GM23248 (cell line): ENCODE measurements at regions not wholly inside any gene's neighbourhood (a gene's known extent, or its start where the extent isn't known, plus 50 kb on each side); places are given as distances from the start of the nearest gene placed in this dataset.

Experiments
- DNase-seq: peaks from one replicate; pipeline ENCODE4 v3.0.0-alpha.2; 2015
- H2AFZ ChIP-seq: fragments of 200-600 bp; sonication (generic); 2 replicates; pipeline ENCODE4 v1.6.1; 2016; ENCODE audit warnings: antibody characterized with exemption
- H3F3A ChIP-seq: fragments of 200-600 bp; sonication (generic); 2 replicates; pipeline ENCODE4 v1.6.1; 2016; ENCODE audit warnings: mild to moderate bottlenecking, antibody characterized with exemption, mixed run types; ENCODE audit not compliant: insufficient read depth
- H3K27ac ChIP-seq: fragments of 200-600 bp; sonication (generic); 2 replicates; pipeline ENCODE4 v1.5.1; 2016; ENCODE audit warnings: mild to moderate bottlenecking
- H3K27me3 ChIP-seq: fragments of 200-600 bp; sonication (generic); replicated peaks from 2 replicates; pipeline ENCODE4 v1.6.1; 2016; ENCODE audit warnings: mild to moderate bottlenecking; ENCODE audit not compliant: insufficient read depth
- H3K36me3 ChIP-seq: fragments of 200-600 bp; sonication (generic); 2 replicates; pipeline ENCODE4 v1.6.1; 2016; ENCODE audit warnings: low read depth, mild to moderate bottlenecking
- H3K4me1 ChIP-seq: fragments of 200-600 bp; sonication (generic); 2 replicates; pipeline ENCODE4 v1.6.1; 2016; ENCODE audit warnings: mild to moderate bottlenecking; ENCODE audit not compliant: insufficient read depth
- H3K4me2 ChIP-seq: fragments of 200-600 bp; sonication (generic); one replicate; pipeline ENCODE4 v1.6.1; 2016; ENCODE audit warnings: mild to moderate bottlenecking; ENCODE audit not compliant: unreplicated experiment
- H3K4me3 ChIP-seq: fragments of 200-600 bp; sonication (generic); 2 replicates; pipeline ENCODE4 v1.5.1; 2016; ENCODE audit warnings: mild to moderate bottlenecking
- H3K79me2 ChIP-seq: fragments of 200-600 bp; sonication (generic); 2 replicates; pipeline ENCODE4 v1.6.1; 2016; ENCODE audit warnings: mild to moderate bottlenecking; ENCODE audit not compliant: insufficient read depth
- H3K9ac ChIP-seq: fragments of 200-600 bp; sonication (generic); 2 replicates; pipeline ENCODE4 v1.6.1; 2016; ENCODE audit warnings: mild to moderate bottlenecking
- H3K9me2 ChIP-seq: fragments of 200-600 bp; sonication (generic); 2 replicates; pipeline ENCODE4 v1.6.1; 2016; ENCODE audit warnings: mixed run types, mild to moderate bottlenecking, moderate library complexity; ENCODE audit not compliant: insufficient read depth
- H3K9me3 ChIP-seq: fragments of 200-600 bp; sonication (generic); one replicate; pipeline ENCODE4 v1.6.1; 2017; ENCODE audit warnings: low read depth
- H4K20me1 ChIP-seq: fragments of 200-600 bp; sonication (generic); 2 replicates; pipeline ENCODE4 v1.6.0; 2016; ENCODE audit not compliant: insufficient read depth
- EZH2 ChIP-seq: fragments of 200-600 bp; sonication (generic); IDR thresholded peaks from 2 replicates; pipeline ENCODE4 v1.6.1; 2018; ENCODE audit warnings: antibody characterized with exemption, mild to moderate bottlenecking; ENCODE audit not compliant: insufficient read depth, poor library complexity, severe bottlenecking
- EZH2phosphoT487 ChIP-seq: fragments of 200-600 bp; sonication (generic); IDR thresholded peaks from 2 replicates; pipeline ENCODE4 v1.6.1; 2018; ENCODE audit warnings: antibody characterized with exemption, moderate library complexity, mild to moderate bottlenecking, low read depth; ENCODE audit not compliant: insufficient read depth
- WGBS, 2 experiments: methylation state at CpG; one replicate each; pipeline ENCODE4 v1.1.6; 2015 to 2017; ENCODE audit warnings: low lambda C conversion rate in 2 of 2, low coverage in 1 of 2; ENCODE audit errors: missing lambda C conversion rate in 2 of 2; 5-methylcytosine and 5-hydroxymethylcytosine counted together
- in situ Hi-C: fragments of 300-500 bp; cut with MboI; formaldehyde crosslinking; loops from 2 replicates; pipeline ENCODE4 v1.15.0; 2020

DNA sequence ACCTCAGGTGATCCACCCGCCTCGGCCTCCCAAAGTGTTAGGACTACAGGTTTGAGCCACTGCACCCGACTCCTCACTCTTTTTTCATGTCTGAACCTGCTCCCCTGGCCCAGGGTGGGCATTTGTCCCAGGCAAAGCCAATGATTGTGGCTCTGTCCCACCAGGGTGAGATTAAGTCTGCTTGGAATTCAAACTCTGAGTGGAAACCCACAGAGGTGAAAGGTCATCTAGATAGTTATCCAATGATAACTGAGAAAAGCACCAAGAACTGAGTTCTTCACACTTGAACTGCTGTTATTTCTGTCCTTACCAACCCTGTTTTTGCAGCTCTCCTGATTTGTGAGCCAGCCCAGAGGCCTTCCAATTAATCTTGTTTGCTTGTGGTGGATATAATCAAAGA lies 62.4 kb upstream of the ACVR1 start:
- Histone ChIP-seq H3K4me3 (no peak overlapping the region), H3K27ac (no peak overlapping the region), H3K36me3 (no peaks in the 10 kb centered on the region), H3K79me2 (no peaks in the 10 kb centered on the region), H3K27me3 (0 out of 2 replicates have a peak, but pooled peaks cover 6% of the 10 kb centered on the region), H3K4me1 (no peaks in the 10 kb centered on the region), H2AFZ (no peak overlapping the region), H3K9ac (no peak overlapping the region), H3K9me2 (no peaks in the 10 kb centered on the region), H3F3A (no peaks in the 10 kb centered on the region), H3K9me3 (no peaks in the 10 kb centered on the region), H4K20me1 (no peaks in the 10 kb centered on the region), H3K4me2 (no peak overlapping the region)
- DNase-seq = no peak
- 76 to 84% methylated on average over 3 of the region's 3 CpGs for whole genome bisulfite sequencing, 2 experiments
- no peak for TF ChIP-seq EZH2phosphoT487
- TF ChIP-seq EZH2 = no peak
- in situ Hi-C loops = no loop called here

DNA sequence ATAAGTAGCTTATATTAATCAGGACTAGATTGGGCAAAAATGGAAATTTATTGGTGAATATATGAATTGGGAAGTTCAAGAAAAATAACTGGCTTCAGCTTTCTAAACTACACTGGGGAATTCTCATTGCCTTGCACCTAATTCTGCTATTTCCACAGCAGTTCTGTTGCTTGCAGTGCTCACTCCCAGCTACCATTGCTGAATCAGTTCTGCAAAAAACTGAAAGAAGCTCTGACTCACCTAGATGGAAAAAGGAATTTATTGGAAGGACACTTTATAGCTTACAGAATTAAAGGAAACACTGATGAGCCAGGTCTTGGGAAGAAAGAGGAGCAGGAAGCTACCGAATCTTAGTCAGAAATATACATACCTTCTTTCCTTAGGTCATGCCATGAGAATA lies 60.3 kb upstream of the ACVR1 start:
- H3F3A ChIP-seq = no peaks in the 10 kb centered on the region
- no peaks in the 10 kb centered on the region for H3K79me2 ChIP-seq
- no peak overlapping the region for H2AFZ ChIP-seq
- no peaks in the 10 kb centered on the region for H3K9me2 ChIP-seq
- H3K9ac ChIP-seq = no peak overlapping the region
- H3K27ac ChIP-seq = no peak overlapping the region
- in situ Hi-C loops = no loop called here
- DNase-seq = peak; percentile 34
- no peak overlapping the region for H3K4me3 ChIP-seq
- no peaks in the 10 kb centered on the region for H3K4me1 ChIP-seq
- H3K27me3 ChIP-seq = 0 out of 2 replicates have a peak, but pooled peaks cover 6% of the 10 kb centered on the region
- TF ChIP-seq EZH2 (no peak), EZH2phosphoT487 (no peak)
- H4K20me1 ChIP-seq = no peaks in the 10 kb centered on the region
- 50 to 53% methylated on average over 1 of the region's 1 CpG for WGBS, 2 experiments
- H3K4me2 ChIP-seq = no peak overlapping the region
- H3K36me3 ChIP-seq = no peaks in the 10 kb centered on the region
- H3K9me3 ChIP-seq = no peaks in the 10 kb centered on the region

DNA sequence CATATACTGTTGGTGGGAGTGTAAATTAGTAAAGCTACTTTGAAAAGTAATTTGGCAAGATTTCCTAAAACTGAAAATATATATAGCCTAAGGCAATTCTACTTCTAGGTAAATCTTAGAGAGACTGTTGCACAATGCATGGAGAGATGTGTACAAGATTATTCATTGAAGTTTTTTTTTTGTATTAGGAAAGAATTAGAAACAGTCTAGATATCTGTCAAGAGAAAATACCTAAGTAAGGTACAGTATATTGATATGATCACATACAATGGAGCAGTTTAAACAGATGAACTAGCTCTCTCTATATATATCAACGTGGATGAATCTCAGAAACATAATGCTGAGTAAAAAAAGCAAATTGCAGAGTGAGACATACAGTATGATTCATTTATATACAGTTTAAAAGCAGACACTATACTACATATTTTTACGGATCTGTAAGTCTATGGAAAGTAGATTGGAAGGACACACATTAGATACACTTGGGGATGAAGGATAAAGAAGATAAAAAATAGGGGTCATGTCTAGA lies 59.3 kb upstream of the ACVR1 start:
- Histone ChIP-seq H3K36me3 (no peaks in the 10 kb centered on the region), H3K79me2 (no peaks in the 10 kb centered on the region), H4K20me1 (no peaks in the 10 kb centered on the region), H3F3A (no peaks in the 10 kb centered on the region), H3K27ac (no peak overlapping the region), H3K4me2 (no peak overlapping the region), H3K9me2 (no peaks in the 10 kb centered on the region), H3K27me3 (0 out of 2 replicates have a peak, but pooled peaks cover 6% of the 10 kb centered on the region), H2AFZ (no peak overlapping the region), H3K9ac (no peak overlapping the region), H3K4me1 (no peaks in the 10 kb centered on the region), H3K9me3 (no peaks in the 10 kb centered on the region), H3K4me3 (no peak overlapping the region)
- TF ChIP-seq EZH2phosphoT487 (no peak), EZH2 (no peak)
- 24 to 41% methylated on average over 2 of the region's 2 CpGs for WGBS, 2 experiments
- no peak for DNase-seq
- in situ Hi-C loops = no loop called here

DNA sequence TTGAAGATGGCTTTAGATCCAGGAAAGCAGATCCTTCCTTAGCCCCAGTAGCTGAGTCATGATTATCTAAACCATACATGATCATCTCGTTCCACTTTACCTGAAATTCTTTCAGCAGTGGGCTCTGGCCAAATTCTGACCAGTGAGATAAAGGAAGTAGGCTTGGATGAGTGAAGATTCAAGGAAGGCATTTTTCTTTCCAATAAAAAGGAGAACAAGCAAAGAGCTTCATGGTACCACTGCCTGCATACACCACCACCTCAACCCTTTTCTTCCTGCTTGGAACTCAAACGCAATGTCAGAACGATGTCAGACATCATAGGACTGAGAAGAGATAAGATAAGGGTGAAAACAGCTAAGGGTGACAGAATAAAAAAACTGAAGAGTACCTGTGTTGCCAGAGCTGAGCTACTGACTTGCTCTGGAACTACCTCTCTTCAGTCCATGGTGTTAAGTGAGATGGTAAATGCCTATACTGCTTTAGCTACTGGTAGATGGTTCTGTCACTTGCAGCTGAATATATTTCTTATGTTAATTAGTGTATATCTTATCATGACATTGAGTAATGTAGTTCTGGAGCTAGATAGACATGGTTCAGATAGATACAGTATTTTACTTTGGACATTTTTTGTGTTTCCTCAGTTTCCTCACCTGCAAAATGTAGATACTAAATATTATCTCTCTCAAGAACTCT lies 58.7 kb upstream of the ACVR1 start:
- H3K36me3 ChIP-seq = no peaks in the 10 kb centered on the region
- in situ Hi-C loops = no loop called here
- H3K27ac ChIP-seq = no peak overlapping the region
- 71 to 82% methylated on average over 3 of the region's 3 CpGs for WGBS, 2 experiments
- H3K9me3 ChIP-seq = no peaks in the 10 kb centered on the region
- no peak overlapping the region for H3K4me3 ChIP-seq
- TF ChIP-seq EZH2 (no peak), EZH2phosphoT487 (no peak)
- no peaks in the 10 kb centered on the region for H3K9me2 ChIP-seq
- no peaks in the 10 kb centered on the region for H3K79me2 ChIP-seq
- H4K20me1 ChIP-seq = no peaks in the 10 kb centered on the region
- 0 out of 2 replicates have a peak, but pooled peaks cover 6% of the 10 kb centered on the region for H3K27me3 ChIP-seq
- H3K4me2 ChIP-seq = no peak overlapping the region
- no peaks in the 10 kb centered on the region for H3K4me1 ChIP-seq
- H3K9ac ChIP-seq = no peak overlapping the region
- no peaks in the 10 kb centered on the region for H3F3A ChIP-seq
- DNase-seq = no peak
- no peak overlapping the region for H2AFZ ChIP-seq
